ENCODE measurements at regions not wholly inside any gene's neighbourhood (a gene's known extent, or its start where the extent isn't known, plus 50 kb on each side); places are given as distances from the start of the nearest gene placed in this dataset.

DNA sequence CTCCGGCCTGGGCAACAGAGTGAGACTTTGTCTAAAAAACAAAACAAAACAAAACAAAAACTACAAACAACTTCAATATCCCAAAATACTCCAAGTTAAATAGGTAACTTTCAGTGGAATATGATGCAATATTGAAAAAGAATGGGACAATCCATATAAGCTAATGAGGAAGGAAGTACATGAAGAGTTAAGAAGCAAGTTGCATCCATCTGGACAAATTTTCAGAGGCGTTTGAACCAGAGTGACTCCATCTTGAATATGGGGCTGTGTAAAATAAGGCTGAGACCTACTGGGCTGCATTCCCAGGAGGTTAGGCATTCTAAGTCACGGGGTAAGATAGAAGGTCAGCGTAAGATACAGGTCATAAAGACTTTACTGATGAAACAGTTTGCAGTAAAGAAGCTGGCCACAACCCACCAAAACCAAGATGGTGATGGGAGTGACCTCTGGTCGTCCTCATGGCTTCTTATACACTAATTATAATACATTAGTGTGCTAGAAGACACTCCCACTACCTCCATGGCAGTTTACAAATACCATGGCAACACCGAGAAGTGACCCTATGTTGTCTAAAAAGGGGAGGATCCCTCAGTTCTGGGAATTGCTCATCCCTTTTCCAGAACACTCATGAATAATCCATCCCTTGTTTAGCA is 58.1 kb upstream of the LCTL start (continued):
- TF ChIP-seq TBL1XR1 (IDR thresholded peaks at IDR 0.05; ENCODE audit: low read length in 2 of 2) (no peak), ETS2 (tag; IDR thresholded peaks at IDR 0.05; ENCODE audit: borderline replicate concordance, poor library complexity, severe bottlenecking) (peak; percentile 99), MAFK (IDR thresholded peaks at IDR 0.05; ENCODE audit: low read length) (no peak), YBX1 (IDR thresholded peaks at IDR 0.05) (no peak), FOXK1 (CRISPR knock-in tag; IDR thresholded peaks at IDR 0.05; ENCODE audit: borderline replicate concordance) (no peak), CCAR2 (IDR thresholded peaks at IDR 0.05; ENCODE audit: low read depth, low read length) (no peak), ELF2 (CRISPR knock-in tag; IDR thresholded peaks at IDR 0.05) (peak; percentile 92), POLR2H (tag; IDR thresholded peaks at IDR 0.05; ENCODE audit: low read depth) (peak; percentile 95), ZKSCAN3 (CRISPR knock-in tag; IDR thresholded peaks at IDR 0.05) (peak; percentile 79), STAT5B (CRISPR knock-in tag; IDR thresholded peaks at IDR 0.05) (peak; percentile 98), BDP1 (IDR thresholded peaks at IDR 0.05; ENCODE audit: insufficient read depth, insufficient read length) (no peak), BACH1 (tag; IDR thresholded peaks at IDR 0.05) (peak; percentile 99), NR3C1 (CRISPR knock-in tag; IDR thresholded peaks at IDR 0.05) (no peak), SREBF1 (IDR thresholded peaks at IDR 0.05; ENCODE audit: borderline replicate concordance, low read depth, low read length) (no peak), CCNT2 (IDR thresholded peaks at IDR 0.05; ENCODE audit: borderline replicate concordance, extremely low read depth, insufficient read length, low read depth, low read length) (no peak), DIDO1 (tag; IDR thresholded peaks at IDR 0.05; ENCODE audit: low read depth) (peak; percentile 98), SMARCA4 (IDR thresholded peaks at IDR 0.05) (no peak), MBD2 (IDR thresholded peaks at IDR 0.05; ENCODE audit: borderline replicate concordance, low read depth) (no peak), ADNP (tag; IDR thresholded peaks at IDR 0.05) (no peak; the same call in 1 of the 2 replicates), E2F3 (CRISPR knock-in tag; IDR thresholded peaks at IDR 0.05) (peak; percentile 99), IRF2 (CRISPR knock-in tag; IDR thresholded peaks at IDR 0.05) (no peak), ZNF324 (CRISPR knock-in tag; IDR thresholded peaks at IDR 0.05) (peak; percentile 94), CTBP1 (IDR thresholded peaks at IDR 0.05; ENCODE audit: borderline replicate concordance) (no peak; the same call in 1 of the 2 replicates)
- TF ChIP-seq, protein P1, sequence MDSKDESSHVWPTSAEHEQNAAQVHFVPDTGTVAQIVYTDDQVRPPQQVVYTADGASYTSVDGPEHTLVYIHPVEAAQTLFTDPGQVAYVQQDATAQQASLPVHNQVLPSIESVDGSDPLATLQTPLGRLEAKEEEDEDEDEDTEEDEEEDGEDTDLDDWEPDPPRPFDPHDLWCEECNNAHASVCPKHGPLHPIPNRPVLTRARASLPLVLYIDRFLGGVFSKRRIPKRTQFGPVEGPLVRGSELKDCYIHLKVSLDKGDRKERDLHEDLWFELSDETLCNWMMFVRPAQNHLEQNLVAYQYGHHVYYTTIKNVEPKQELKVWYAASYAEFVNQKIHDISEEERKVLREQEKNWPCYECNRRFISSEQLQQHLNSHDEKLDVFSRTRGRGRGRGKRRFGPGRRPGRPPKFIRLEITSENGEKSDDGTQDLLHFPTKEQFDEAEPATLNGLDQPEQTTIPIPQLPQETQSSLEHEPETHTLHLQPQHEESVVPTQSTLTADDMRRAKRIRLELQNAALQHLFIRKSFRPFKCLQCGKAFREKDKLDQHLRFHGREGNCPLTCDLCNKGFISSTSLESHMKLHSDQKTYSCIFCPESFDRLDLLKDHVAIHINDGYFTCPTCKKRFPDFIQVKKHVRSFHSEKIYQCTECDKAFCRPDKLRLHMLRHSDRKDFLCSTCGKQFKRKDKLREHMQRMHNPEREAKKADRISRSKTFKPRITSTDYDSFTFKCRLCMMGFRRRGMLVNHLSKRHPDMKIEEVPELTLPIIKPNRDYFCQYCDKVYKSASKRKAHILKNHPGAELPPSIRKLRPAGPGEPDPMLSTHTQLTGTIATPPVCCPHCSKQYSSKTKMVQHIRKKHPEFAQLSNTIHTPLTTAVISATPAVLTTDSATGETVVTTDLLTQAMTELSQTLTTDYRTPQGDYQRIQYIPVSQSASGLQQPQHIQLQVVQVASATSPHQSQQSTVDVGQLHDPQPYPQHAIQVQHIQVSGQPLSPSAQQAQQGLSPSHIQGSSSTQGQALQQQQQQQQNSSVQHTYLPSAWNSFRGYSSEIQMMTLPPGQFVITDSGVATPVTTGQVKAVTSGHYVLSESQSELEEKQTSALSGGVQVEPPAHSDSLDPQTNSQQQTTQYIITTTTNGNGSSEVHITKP (IDR thresholded peaks at IDR 0.05; ENCODE audit: partially characterized antibody) = no peak
- TF ChIP-seq, protein P2, sequence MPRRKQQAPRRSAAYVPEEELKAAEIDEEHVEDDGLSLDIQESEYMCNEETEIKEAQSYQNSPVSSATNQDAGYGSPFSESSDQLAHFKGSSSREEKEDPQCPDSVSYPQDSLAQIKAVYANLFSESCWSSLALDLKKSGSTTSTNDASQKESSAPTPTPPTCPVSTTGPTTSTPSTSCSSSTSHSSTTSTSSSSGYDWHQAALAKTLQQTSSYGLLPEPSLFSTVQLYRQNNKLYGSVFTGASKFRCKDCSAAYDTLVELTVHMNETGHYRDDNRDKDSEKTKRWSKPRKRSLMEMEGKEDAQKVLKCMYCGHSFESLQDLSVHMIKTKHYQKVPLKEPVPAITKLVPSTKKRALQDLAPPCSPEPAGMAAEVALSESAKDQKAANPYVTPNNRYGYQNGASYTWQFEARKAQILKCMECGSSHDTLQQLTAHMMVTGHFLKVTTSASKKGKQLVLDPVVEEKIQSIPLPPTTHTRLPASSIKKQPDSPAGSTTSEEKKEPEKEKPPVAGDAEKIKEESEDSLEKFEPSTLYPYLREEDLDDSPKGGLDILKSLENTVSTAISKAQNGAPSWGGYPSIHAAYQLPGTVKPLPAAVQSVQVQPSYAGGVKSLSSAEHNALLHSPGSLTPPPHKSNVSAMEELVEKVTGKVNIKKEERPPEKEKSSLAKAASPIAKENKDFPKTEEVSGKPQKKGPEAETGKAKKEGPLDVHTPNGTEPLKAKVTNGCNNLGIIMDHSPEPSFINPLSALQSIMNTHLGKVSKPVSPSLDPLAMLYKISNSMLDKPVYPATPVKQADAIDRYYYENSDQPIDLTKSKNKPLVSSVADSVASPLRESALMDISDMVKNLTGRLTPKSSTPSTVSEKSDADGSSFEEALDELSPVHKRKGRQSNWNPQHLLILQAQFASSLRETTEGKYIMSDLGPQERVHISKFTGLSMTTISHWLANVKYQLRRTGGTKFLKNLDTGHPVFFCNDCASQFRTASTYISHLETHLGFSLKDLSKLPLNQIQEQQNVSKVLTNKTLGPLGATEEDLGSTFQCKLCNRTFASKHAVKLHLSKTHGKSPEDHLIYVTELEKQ (CRISPR knock-in tag; IDR thresholded peaks at IDR 0.05) = peak; percentile 99

All from K562 (cell line).